H7 (cell line): ENCODE measurements at regions not wholly inside any gene's neighbourhood (a gene's known extent, or its start where the extent isn't known, plus 50 kb on each side); places are given as distances from the start of the nearest gene placed in this dataset.
A peak's percentile ranks its signal among the peaks of the same experiment; 100 is the strongest.

ENCODE experiments used
- DNase-seq: peaks from one replicate; pipeline ENCODE4 v3.0.0; 2012
- H3K27me3 ChIP-seq: 2 replicates; pipeline ENCODE4 v1.6.0; 2011; ENCODE audit warnings: mild to moderate bottlenecking, low read length; ENCODE audit not compliant: control insufficient read depth, insufficient read depth
- H3K36me3 ChIP-seq: replicated peaks from 2 replicates; pipeline ENCODE4 v1.5.1; 2011; ENCODE audit warnings: low read length; ENCODE audit not compliant: control insufficient read depth, insufficient read depth
- H3K4me3 ChIP-seq: 2 replicates; pipeline ENCODE4 v1.5.1; 2011; ENCODE audit warnings: low read depth, mild to moderate bottlenecking, control low read depth, low read length, moderate library complexity; ENCODE audit not compliant: insufficient read depth

DNA sequence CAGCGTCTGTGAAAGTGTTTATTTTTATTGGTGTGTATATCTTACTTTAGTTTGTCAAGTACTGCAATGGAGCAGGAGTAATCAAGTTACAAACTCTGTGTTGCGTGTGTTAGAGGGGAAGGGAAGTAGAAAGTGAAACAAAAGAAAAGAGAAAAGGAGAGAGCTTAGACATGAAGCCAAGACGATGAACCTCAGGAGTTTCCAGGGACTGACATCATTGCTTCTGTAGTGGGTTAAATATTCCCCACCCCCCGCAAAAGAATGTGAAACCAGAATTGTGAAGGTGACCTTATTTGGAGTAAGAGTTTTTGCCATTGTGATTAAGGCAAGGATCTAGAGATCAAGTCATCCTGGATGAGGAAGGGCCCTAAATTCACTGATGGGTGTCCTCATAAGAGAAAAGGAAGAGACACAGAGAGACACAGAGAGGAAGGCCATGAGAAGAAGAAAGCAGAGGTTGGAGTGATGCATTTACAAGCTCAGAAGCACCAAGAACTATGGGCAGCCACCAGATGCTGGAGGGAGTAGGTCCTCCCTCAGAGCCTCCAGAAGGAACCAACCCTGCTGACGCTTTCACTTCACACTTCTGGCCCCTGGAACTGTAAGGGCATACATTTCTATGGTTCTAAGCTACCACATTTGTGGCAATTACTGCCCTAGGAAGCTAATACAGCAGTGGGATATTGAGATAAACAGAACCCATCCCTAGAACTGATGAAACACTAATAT, 173.6 kb upstream of the SFRP2 start:
- H3K27me3 ChIP-seq: no peaks in the 10 kb centered on the region
- no peak for DNase-seq
- H3K4me3 ChIP-seq: no peak overlapping the region
- H3K36me3 ChIP-seq: no peaks in the 10 kb centered on the region

DNA sequence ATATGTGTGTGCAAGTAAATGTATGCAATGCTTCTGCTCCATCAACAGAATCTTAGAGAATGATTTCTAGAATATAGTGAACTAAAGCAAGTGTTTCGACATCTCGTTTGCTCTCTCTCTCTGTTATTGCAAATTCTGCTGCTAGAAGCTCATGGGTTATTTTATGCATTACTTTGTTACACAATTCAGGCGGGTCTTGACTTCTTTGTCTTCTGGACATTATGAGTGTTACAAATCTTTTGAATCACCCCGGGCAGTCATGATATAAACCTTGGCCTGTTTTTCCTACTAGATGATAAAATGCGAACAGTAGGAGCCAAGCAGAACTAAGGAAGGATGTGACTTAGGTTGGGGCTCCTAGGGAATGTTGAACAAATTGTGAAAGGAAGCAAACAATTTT, 166.4 kb upstream of the SFRP2 start:
- Histone ChIP-seq H3K36me3 (no peaks in the 10 kb centered on the region), H3K4me3 (no peak overlapping the region), H3K27me3 (no peaks in the 10 kb centered on the region)
- no peak for DNase-seq

DNA sequence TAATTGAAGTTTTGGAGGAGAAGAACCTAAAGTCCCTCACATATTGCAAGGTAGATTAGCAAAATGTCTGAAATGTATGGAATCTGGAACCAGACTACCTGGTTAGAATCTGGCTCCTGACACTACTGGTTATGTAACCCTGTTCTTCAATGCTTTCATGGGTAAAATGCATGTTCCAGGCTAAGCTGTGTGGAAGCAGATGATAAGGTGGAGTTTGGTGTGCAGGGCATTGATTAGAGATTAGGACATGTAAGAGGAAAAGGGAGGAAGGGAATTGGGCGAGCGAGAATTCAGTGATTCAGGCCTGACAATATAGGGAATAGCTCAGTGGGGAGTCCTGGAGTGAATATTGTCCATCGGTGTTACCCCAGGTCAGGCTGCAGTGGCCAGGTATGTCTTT, 165.8 kb upstream of the SFRP2 start:
- Histone ChIP-seq H3K36me3 (no peaks in the 10 kb centered on the region), H3K4me3 (no peak overlapping the region), H3K27me3 (no peaks in the 10 kb centered on the region)
- DNase-seq: no peak

DNA sequence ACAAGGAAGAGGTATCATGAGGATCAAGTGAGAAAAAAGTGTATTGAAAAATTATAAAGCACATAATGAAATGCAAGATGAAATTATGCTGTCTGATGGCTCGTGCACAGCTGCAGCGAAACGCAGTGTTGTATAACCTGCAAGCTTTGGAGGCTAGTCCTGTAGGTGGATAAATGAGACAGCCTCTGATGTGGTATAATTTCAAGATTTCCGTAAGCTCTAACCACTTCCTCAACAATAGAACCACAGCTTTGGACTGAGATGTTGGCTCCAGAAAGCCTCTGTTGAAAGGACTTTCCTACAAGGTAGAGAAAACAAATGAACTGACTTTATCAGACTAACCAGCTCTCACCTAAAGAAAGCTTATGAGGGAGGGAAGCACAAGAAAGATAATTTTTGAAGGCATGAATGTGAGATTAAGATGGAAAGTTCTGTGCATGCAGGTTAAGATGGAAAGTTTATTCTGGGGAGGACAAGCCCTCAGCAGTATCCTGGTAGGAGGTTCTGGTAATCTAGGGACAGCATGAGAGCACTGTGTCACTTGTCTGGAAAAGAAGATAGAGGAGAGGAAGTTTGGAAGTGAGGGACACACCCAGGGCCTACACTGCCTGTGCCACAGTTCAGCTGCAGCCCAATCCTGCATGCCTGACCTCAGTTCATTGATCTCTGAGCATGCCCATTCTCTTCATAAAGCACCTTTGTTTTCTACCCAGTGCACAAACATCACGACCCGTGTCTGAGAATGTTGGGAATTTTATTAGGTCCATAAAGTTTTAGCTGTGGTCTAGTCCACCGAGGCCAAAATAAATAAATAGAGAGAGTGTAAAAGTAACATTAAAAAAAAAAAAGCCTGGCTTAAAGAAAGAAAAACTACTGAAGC, 161.5 kb upstream of the SFRP2 start:
- Histone ChIP-seq H3K4me3 (no peak overlapping the region), H3K36me3 (no peaks in the 10 kb centered on the region), H3K27me3 (no peaks in the 10 kb centered on the region)
- DNase-seq: no peak

DNA sequence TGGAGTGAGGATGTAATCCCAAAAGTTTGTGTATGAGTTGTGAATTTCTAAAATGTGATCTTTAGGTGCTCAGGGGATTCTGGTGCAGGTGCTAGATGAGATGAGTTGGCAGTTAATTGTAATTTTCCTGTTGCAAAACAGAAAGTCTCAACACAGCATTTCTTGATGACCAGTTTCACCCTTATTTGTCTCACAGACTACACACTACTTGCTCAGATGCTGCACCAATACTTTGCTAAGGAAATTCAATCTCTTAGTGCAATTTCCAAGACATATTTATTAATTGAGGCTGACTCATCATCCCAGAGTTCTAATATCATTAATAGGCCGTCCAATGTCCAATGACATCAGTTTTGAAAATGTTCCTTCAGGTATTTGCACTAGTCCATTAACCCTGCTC, 159.2 kb upstream of the SFRP2 start:
- Histone ChIP-seq H3K36me3 (no peaks in the 10 kb centered on the region), H3K4me3 (no peak overlapping the region), H3K27me3 (no peaks in the 10 kb centered on the region)
- no peak for DNase-seq

DNA sequence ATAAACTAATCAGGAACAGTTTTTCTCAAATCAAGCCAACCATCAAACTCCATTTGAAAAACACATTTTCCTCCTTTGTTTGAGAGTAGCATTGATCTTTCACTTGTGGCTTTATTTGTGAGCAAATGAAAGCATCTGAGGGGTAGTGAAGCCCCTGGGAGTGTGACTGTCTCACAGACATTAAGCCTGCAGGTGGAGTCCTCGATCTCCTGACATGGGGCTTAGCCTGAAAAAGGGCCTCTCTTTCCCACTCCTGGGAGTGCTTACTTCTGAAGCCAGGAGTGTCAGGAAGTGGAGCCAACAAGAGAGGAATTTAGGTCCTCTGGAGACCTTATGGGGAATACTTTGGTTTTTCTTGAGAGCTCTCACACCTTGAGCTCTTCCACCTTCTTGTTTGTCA, 158.2 kb upstream of the SFRP2 start:
- no peak for DNase-seq
- H3K4me3 ChIP-seq: no peak overlapping the region
- no peaks in the 10 kb centered on the region for H3K27me3 ChIP-seq
- no peaks in the 10 kb centered on the region for H3K36me3 ChIP-seq

DNA sequence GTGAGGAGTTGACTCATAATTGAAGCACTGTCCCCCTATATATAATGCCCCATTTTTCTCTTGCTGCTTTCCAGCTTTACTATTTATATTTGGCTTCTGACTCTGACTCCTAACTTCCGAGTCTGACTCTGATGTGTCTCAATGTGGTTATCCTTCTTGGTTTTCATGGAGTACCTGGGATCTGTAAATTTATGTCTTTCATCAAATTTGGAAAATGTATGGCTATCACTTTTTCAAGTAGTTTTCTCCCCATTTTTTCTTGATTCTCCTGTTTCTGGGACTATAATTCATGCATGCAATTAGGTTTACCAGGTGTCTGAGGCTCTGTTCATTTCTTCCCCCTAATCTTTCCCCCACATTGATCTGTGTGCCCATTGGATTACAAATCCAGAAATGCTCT, 156.8 kb upstream of the SFRP2 start:
- no peaks in the 10 kb centered on the region for H3K27me3 ChIP-seq
- DNase-seq: no peak
- no peak overlapping the region for H3K4me3 ChIP-seq
- H3K36me3 ChIP-seq: no peaks in the 10 kb centered on the region

DNA sequence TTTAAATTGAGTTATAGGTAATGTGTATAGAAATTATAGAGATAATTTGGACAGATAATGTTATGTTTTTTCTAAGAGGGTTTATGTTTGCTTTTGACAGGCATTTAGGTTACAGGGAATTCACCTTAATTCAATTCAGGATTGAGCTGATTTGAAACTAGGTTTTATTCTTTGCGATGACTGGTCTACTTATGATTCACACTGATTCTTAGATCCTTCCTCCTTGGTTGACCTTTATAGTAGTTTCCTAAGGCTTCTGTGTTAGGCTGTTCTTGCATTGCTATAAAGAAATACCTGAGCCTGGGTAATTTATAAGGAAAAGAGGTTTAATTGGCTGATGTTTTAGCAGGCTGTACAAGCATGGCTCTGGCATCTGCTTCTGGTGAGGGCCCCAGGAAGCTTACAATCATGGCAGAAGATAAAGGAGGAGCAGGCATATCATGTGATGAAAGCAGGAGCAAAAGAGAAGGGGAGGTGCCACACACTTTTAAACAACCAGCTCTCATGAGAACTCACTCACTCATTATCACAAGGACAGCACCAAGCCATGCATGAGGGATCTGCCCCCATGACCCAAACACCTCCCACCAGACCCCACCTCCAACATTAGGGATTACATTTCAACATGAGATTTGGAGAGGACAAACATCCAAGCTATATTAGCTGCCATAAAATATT, 155.0 kb upstream of the SFRP2 start:
- H3K4me3 ChIP-seq: no peak overlapping the region
- H3K36me3 ChIP-seq: no peaks in the 10 kb centered on the region
- DNase-seq: no peak
- H3K27me3 ChIP-seq: no peaks in the 10 kb centered on the region

DNA sequence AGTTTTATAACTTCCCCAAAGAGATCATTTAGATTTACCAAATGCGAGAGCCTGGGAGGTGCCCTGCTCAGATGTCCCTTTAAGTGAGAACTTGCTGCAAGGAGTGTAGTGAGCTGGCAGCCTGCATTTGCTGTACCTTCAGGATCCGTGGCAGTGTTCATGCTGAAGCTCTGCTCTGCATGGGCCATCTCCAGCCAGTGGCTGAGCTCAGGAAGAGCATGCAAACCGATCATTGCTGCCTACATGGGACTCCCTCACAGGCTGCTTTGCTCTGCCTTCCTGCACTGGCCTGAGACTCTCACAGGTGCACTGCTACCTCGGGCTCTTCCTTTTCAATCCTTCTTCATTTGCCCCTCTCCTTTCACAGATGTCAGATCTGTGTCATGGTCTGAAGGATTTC, 152.0 kb upstream of the SFRP2 start:
- H3K27me3 ChIP-seq: no peaks in the 10 kb centered on the region
- no peak overlapping the region for H3K4me3 ChIP-seq
- DNase-seq: peak; percentile 7
- H3K36me3 ChIP-seq: no peaks in the 10 kb centered on the region

DNA sequence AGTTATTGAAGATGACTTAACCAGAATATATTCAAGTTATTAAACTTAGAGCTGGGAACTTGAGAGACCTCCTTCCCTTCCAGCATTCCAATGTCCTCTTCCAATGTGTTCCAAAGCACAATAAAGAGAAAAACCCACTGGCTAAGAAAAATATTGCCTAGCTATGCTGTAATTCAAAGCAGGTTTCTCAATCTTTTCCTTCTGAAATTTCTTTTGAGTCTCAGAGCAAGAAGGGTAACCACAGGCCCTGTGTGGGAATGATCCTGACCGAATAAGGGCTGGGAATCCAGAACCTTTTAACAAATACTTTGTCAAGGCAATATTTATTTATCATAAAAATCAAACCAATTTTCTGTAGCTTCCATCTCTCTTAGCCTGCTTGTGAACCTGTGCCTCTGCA, 150.7 kb upstream of the SFRP2 start:
- DNase-seq: no peak
- H3K4me3 ChIP-seq: no peak overlapping the region
- H3K36me3 ChIP-seq: no peaks in the 10 kb centered on the region
- H3K27me3 ChIP-seq: no peaks in the 10 kb centered on the region

DNA sequence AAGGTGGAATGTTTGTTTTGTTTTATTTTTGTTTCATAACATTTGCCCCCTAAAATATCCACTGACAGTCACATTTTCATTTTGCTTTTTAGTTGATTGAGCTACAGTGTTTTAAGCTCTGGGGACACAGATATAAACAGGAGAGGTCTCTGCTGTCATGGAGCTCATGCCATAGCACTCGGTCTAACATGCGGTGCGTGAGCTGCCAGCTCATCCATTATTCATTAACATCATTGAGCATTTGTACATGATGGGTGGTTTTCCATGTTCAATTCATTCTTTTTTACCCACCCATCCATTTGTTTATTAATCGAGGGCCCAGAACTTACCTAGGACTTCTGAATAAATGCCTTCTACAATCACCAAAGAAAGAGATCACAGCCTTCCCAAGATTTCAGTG, 150.1 kb upstream of the SFRP2 start:
- no peak overlapping the region for H3K4me3 ChIP-seq
- no peaks in the 10 kb centered on the region for H3K36me3 ChIP-seq
- DNase-seq: no peak
- no peaks in the 10 kb centered on the region for H3K27me3 ChIP-seq

DNA sequence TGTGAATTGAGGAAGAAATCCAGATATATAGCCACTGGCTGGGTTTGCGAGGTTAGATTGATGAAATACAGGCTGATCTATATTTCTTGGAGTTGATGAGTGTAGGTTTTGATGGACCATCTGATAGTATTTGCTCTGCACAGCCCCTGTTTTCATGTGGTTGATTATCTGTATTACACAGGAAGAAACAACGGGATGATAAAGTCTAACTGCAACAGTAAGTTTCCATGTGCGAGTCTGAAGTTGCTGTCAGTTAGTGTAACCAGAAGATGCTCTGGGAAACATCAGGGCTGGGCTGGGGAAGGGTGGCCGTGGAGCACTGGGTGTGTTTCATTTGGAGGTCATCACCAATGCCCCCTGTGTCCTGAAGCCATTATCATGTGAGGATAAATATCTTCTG, 148.4 kb upstream of the SFRP2 start:
- no peak overlapping the region for H3K4me3 ChIP-seq
- no peak for DNase-seq
- H3K36me3 ChIP-seq: no peaks in the 10 kb centered on the region
- H3K27me3 ChIP-seq: no peaks in the 10 kb centered on the region

DNA sequence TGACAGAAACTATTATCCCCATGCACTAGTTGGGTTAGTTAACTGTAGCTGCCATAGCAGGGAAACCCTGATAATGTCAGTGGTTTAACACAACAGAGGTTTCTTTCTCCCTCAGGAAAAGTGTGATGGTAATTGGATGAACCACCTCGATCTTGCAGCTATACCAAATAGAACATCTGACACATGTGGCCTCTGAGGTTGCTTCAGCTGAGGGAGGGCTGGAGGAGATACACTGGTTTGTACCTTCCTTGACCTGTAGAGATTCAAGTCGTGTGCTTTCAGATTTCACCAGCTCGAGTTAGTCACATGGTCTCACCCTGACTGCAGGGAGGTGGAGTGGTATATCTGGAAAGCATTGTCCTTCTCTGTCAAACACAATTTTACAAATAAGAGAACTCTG, 147.2 kb upstream of the SFRP2 start:
- H3K27me3 ChIP-seq: no peaks in the 10 kb centered on the region
- no peak for DNase-seq
- H3K4me3 ChIP-seq: no peak overlapping the region
- H3K36me3 ChIP-seq: no peaks in the 10 kb centered on the region

DNA sequence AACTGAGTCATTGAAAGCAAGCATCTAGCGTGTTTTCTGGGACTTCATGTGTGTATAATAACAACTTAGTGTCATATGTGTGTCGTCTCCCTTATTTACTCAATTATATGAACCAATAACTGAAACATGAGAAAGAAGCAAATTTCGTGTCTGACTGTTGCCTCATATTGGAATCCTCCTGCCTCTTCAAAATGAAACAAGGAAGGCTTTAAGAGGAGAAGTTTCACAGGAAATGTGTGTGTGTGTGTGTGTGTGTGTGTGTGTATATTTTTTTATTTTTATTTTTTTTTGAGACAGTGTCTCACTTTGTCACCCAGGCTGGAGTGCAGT, 145.8 kb upstream of the SFRP2 start:
- H3K4me3 ChIP-seq: no peak overlapping the region
- DNase-seq: no peak
- H3K36me3 ChIP-seq: no peaks in the 10 kb centered on the region
- H3K27me3 ChIP-seq: no peaks in the 10 kb centered on the region
